Keratinocyte (primary cell): ENCODE measurements at regions not wholly inside any gene's neighbourhood (a gene's known extent, or its start where the extent isn't known, plus 50 kb on each side); places are given as distances from the start of the nearest gene placed in this dataset.

Experiments used
- CTCF ChIP-seq, 3 experiments: IDR thresholded peaks in 1 of 3; conservative IDR thresholded peaks in 1 of 3; optimal IDR thresholded peaks in 1 of 3; 2 replicates in 2 of 3; 3 replicates in 1 of 3; pipeline versions ENCODE3 to v1.5.1; 2011; ENCODE audit warnings: low read length in 3 of 3, mild to moderate bottlenecking in 3 of 3, moderate library complexity in 2 of 3, control low read depth in 1 of 3, inconsistent platforms in 1 of 3; ENCODE audit not compliant: insufficient read depth in 2 of 3; ENCODE audit errors: extremely low read depth in 1 of 3
- EZH2 ChIP-seq: IDR thresholded peaks from one replicate; pipeline ENCODE4 v1.6.1; 2012; ENCODE audit warnings: inconsistent platforms, mild to moderate bottlenecking, low read length, moderate library complexity

GRCh38 chr1:208419746-208420420, 175.7 kb upstream of the PLXNA2 start:
- TF ChIP-seq EZH2, result no peak
- TF ChIP-seq CTCF (optimal IDR thresholded peaks at IDR 0.05 in 1 of 3, IDR thresholded peaks at IDR 0.05 in 1 of 3, conservative IDR thresholded peaks at IDR 0.05 in 1 of 3; ENCODE audit: extremely low read depth in 1 of 3, insufficient read depth in 2 of 3, low read length in 3 of 3), result no peak
